CD4-positive, CD25-positive, alpha-beta regulatory T cell (primary cell): ENCODE measurements at regions not wholly inside any gene's neighbourhood (a gene's known extent, or its start where the extent isn't known, plus 50 kb on each side); places are given as distances from the start of the nearest gene placed in this dataset.

Experiments
- ATAC-seq, 2 donors: fragments of 150-1000 bp; cut with Tn5 transposase; one replicate each; pipeline ENCODE4 v1.10.0; 2021; ENCODE audit warnings: low read depth in 2 of 2, moderate number of reproducible peaks in 2 of 2, moderate library complexity in 1 of 2
- DNase-seq, 3 donors: peaks; one replicate each; pipeline versions ENCODE4 v3.0.0 to v3.0.0-alpha.2; 2012 to 2022; ENCODE audit warnings: mixed read lengths in 1 of 3
- H3K27ac ChIP-seq: one replicate; pipeline ENCODE4 v1.7.0; 2013; ENCODE audit warnings: mild to moderate bottlenecking, low read length; ENCODE audit not compliant: insufficient read depth, poor library complexity, severe bottlenecking
- H3K27me3 ChIP-seq: one replicate; pipeline ENCODE4 v1.7.0; 2013; ENCODE audit warnings: low read length; ENCODE audit not compliant: control insufficient read depth, insufficient read depth
- H3K36me3 ChIP-seq: one replicate; pipeline ENCODE4 v1.7.0; 2013; ENCODE audit warnings: mild to moderate bottlenecking, low read length, moderate library complexity; ENCODE audit not compliant: control insufficient read depth, insufficient read depth
- H3K4me1 ChIP-seq: 2 replicates; pipeline ENCODE4 v1.7.0; 2013; ENCODE audit warnings: mild to moderate bottlenecking, low read length; ENCODE audit not compliant: insufficient read depth, control insufficient read depth, poor library complexity, severe bottlenecking
- H3K4me3 ChIP-seq: one replicate; pipeline ENCODE4 v1.7.0; 2013; ENCODE audit warnings: low read depth, mild to moderate bottlenecking, low read length, moderate library complexity
- H3K9me3 ChIP-seq, 2 experiments: 1 replicate in 1 of 2; 2 replicates in 1 of 2; pipeline ENCODE4 v1.7.0; 2013; ENCODE audit warnings: low read length in 2 of 2, mild to moderate bottlenecking in 1 of 2, moderate library complexity in 1 of 2; ENCODE audit not compliant: control insufficient read depth in 2 of 2
- H3K27ac Mint-ChIP-seq, 3 donors: one replicate each; pipeline ENCODE4 v1.8.0; 2020 to 2022; ENCODE audit warnings: mild to moderate bottlenecking in 3 of 3, mixed read lengths in 3 of 3, moderate library complexity in 2 of 3
- H3K27me3 Mint-ChIP-seq: one replicate; pipeline ENCODE4 v1.8.0; 2022; ENCODE audit warnings: mild to moderate bottlenecking, mixed read lengths
- H3K36me3 Mint-ChIP-seq: one replicate; pipeline ENCODE4 v1.8.0; 2020; ENCODE audit warnings: mixed read lengths
- H3K4me1 Mint-ChIP-seq, 4 donors: one replicate each; pipeline ENCODE4 v1.8.0; 2020 to 2022; ENCODE audit warnings: mixed read lengths in 4 of 4, mild to moderate bottlenecking in 1 of 4
- H3K4me3 Mint-ChIP-seq, 4 donors: one replicate each; pipeline ENCODE4 v1.8.0; 2020 to 2022; ENCODE audit warnings: mild to moderate bottlenecking in 4 of 4, mixed read lengths in 4 of 4, moderate library complexity in 3 of 4
- H3K9me3 Mint-ChIP-seq, 7 donors: one replicate each; pipeline ENCODE4 v1.8.0; 2020 to 2022; ENCODE audit warnings: mixed read lengths in 7 of 7, mild to moderate bottlenecking in 3 of 7, moderate library complexity in 2 of 7

- no peaks in the 10 kb centered on the region for H3K36me3 Mint-ChIP-seq
- H3K4me3 Mint-ChIP-seq = no peak overlapping the region
Observed at GRCh38 chrX:13371186-13371585, 51.3 kb upstream of the ATXN3L start.

GRCh38 chrX:13370713-13371112 lies 50.9 kb upstream of the ATXN3L start:
- DNase-seq = no peak
- ATAC-seq = no peak
- H3K36me3 ChIP-seq = no peaks in the 10 kb centered on the region
- no peaks in the 10 kb centered on the region for H3K36me3 Mint-ChIP-seq
- no peak overlapping the region for H3K4me3 Mint-ChIP-seq
- peaks cover 0 to 3% (median 0%) of the 10 kb centered on the region in 4 donors for H3K4me1 Mint-ChIP-seq
- no peaks in the 10 kb centered on the region for H3K27me3 ChIP-seq
- peak overlapping the region in 1 of 3 donors; percentile 34 for H3K27ac Mint-ChIP-seq
- H3K9me3 ChIP-seq = no peaks in the 10 kb centered on the region
- no peak overlapping the region for H3K27ac ChIP-seq
- H3K27me3 Mint-ChIP-seq = no peaks in the 10 kb centered on the region
- H3K4me1 ChIP-seq = no peaks in the 10 kb centered on the region
- no peak overlapping the region for H3K4me3 ChIP-seq
- peaks cover 0 to 2% (median 0%) of the 10 kb centered on the region in 7 donors for H3K9me3 Mint-ChIP-seq

More at GRCh38 chrX:13371186-13371585, 51.3 kb upstream of the ATXN3L start:
- no peaks in the 10 kb centered on the region for H3K36me3 ChIP-seq
- no peaks in the 10 kb centered on the region for H3K4me1 ChIP-seq
- Mint-ChIP-seq H3K27ac (no peak overlapping the region), H3K9me3 (peaks cover 0 to 2% (median 0%) of the 10 kb centered on the region in 7 donors), H3K27me3 (no peaks in the 10 kb centered on the region), H3K4me1 (peaks cover 0 to 3% (median 0%) of the 10 kb centered on the region in 4 donors)
- ATAC-seq (no peak), DNase-seq (no peak)
- no peak overlapping the region for H3K27ac ChIP-seq
- no peaks in the 10 kb centered on the region for H3K27me3 ChIP-seq
- H3K9me3 ChIP-seq = no peaks in the 10 kb centered on the region
- H3K4me3 ChIP-seq = no peak overlapping the region
